Naive B cell (primary cell): ENCODE measurements at regions not wholly inside any gene's neighbourhood (a gene's known extent, or its start where the extent isn't known, plus 50 kb on each side); places are given as distances from the start of the nearest gene placed in this dataset.
"Not testable (repeated sequence)": the region's sequence is repeated elsewhere in the genome, so short reads cannot be mapped to it uniquely, and the experiment has no call there.

ENCODE experiments used
- ATAC-seq, 2 donors: fragments of 150-1000 bp; cut with Tn5 transposase; 2 replicates each; pipeline ENCODE4 v1.10.0; 2021; ENCODE audit warnings: low read depth in 2 of 2, mild to moderate bottlenecking in 2 of 2, moderate library complexity in 2 of 2
- DNase-seq: peaks from one replicate; pipeline ENCODE4 v3.0.0; 2022
- H3K27ac Mint-ChIP-seq, 6 donors: one replicate each; pipeline ENCODE4 v1.8.0; 2020 to 2022; ENCODE audit warnings: mild to moderate bottlenecking in 6 of 6, mixed read lengths in 6 of 6, moderate library complexity in 5 of 6, inconsistent platforms in 2 of 6
- H3K27me3 Mint-ChIP-seq, 3 donors: one replicate each; pipeline ENCODE4 v1.8.0; 2021 to 2022; ENCODE audit warnings: mixed read lengths in 3 of 3, mild to moderate bottlenecking in 1 of 3
- H3K36me3 Mint-ChIP-seq, 2 donors: one replicate each; pipeline ENCODE4 v1.8.0; 2020 to 2022; ENCODE audit warnings: mixed read lengths in 2 of 2, inconsistent platforms in 1 of 2, mild to moderate bottlenecking in 1 of 2
- H3K4me1 Mint-ChIP-seq, 3 donors: one replicate each; pipeline ENCODE4 v1.8.0; 2020 to 2022; ENCODE audit warnings: mixed read lengths in 3 of 3, inconsistent platforms in 1 of 3, mild to moderate bottlenecking in 1 of 3, moderate library complexity in 1 of 3
- H3K4me3 Mint-ChIP-seq, 8 donors: one replicate each; pipeline ENCODE4 v1.8.0; 2020 to 2022; ENCODE audit warnings: mild to moderate bottlenecking in 8 of 8, mixed read lengths in 8 of 8, moderate library complexity in 8 of 8, inconsistent platforms in 2 of 8
- H3K9me3 Mint-ChIP-seq, 7 donors: one replicate each; pipeline ENCODE4 v1.8.0; 2020 to 2022; ENCODE audit warnings: mixed read lengths in 7 of 7, mild to moderate bottlenecking in 5 of 7, inconsistent platforms in 2 of 7, moderate library complexity in 1 of 7

DNA sequence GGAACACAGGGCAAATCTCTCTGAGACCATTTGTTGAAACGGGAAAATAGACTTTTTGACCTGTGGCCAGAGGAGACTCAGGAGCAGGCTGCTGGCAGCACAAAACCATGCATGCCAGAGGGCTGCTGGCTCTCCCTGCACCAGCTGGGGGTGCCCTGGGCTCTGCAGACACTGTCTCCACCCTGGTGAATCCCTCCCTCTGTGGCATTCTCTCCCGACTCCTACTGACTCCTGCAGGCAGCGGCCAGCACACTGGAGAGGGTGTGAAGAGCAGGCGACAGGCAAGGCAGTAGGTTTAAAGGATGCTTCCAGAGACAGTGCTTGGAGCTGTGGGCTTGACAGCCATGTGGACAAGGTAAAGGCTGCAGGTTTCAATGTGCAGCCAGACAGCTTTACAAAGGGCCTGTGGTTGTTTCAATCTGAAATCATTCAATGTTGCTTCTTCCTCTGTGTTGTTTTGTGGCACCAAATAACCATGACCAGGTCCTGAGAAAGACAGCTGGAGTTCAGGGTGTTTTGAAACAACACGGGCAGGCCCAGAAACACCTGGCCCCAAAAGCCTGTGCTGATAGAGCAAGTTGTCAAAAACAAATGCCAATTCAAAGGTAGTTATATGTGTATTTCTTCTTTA lies 431.0 kb upstream of the ATP10A start:
- Mint-ChIP-seq H3K4me1 (no peaks in the 10 kb centered on the region), H3K36me3 (no peaks in the 10 kb centered on the region), H3K27ac (no peak overlapping the region), H3K9me3 (peaks cover 1 to 26% (median 13%) of the 10 kb centered on the region in 7 donors), H3K4me3 (no peak overlapping the region), H3K27me3 (peaks cover 0 to 4% (median 0%) of the 10 kb centered on the region in 3 donors)
- ATAC-seq (no peak), DNase-seq (no peak)

DNA sequence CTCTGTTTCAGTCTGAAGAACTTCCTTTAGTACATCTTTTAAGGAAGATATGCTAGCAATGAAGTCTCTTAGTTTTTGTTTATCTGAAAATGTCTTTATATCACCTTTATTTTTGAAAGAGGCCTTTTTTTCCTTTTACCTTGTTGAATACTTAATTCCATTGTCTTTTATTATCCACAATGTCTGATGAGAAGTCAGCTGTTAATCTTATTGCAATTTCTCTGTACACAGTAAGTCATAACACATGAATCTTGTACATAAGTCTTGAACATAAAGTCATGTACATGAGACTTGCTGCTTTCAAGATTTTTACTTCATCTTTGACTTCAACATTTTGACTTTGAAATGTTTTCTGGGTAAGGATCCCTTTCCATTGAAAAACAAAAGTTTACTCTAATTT lies 424.3 kb upstream of the ATP10A start:
- Mint-ChIP-seq H3K27ac (no peak overlapping the region), H3K4me1 (no peaks in the 10 kb centered on the region), H3K27me3 (no peaks in the 10 kb centered on the region), H3K9me3 (peaks cover 7 to 44% (median 20%) of the 10 kb centered on the region in 7 donors), H3K36me3 (peaks cover 8 to 14% of the 10 kb centered on the region in 2 donors), H3K4me3 (no peak overlapping the region)
- no peak for ATAC-seq
- no peak for DNase-seq

DNA sequence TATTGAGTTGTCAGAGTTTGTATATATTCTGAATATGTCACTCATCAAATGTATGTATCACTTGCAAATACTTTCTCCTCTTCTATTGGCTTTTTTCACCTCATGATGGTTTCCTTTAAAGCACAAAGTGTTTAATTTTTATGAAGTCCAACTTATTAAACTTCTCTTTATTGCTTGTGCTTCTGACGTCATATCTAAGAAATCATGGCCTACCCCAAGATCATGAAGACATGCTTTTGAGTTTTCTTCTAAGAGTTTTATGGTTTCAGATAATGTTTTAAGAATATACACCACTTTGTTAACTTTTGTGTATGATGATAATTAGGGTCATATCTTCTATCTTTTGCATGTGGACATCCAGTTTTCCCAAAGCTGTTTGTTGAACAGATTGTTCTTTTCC lies 417.2 kb upstream of the ATP10A start:
- no peak overlapping the region for H3K27ac Mint-ChIP-seq
- no peaks in the 10 kb centered on the region for H3K36me3 Mint-ChIP-seq
- H3K4me1 Mint-ChIP-seq = no peaks in the 10 kb centered on the region
- H3K27me3 Mint-ChIP-seq = peaks cover 0 to 4% (median 0%) of the 10 kb centered on the region in 3 donors
- DNase-seq (no peak), ATAC-seq (no peak)
- H3K9me3 Mint-ChIP-seq = peaks cover 0 to 10% (median 3%) of the 10 kb centered on the region in 7 donors
- no peak overlapping the region for H3K4me3 Mint-ChIP-seq

DNA sequence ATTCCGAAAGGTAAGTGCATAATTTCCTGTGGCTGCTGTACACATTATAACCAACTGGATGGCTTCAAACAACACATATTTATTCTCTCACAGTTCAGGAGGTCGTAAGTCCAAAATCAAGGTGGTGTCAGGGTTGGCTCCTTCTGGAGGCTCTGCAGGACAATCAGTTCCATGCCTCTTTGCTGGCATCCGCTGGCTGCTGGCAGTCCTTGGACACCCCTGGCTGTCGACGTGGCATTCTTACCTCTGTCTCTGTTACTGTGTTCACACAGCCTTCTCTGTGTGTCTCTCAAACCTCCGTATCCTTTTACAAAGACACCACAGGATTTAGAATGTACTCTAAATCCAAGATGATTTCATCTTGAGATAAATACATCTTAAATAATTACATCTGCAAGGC lies 398.8 kb upstream of the ATP10A start:
- H3K36me3 Mint-ChIP-seq = no peaks in the 10 kb centered on the region
- H3K4me3 Mint-ChIP-seq = no peak overlapping the region
- no peaks in the 10 kb centered on the region for H3K4me1 Mint-ChIP-seq
- no peak for DNase-seq
- ATAC-seq = no peak
- no peak overlapping the region for H3K27ac Mint-ChIP-seq
- H3K9me3 Mint-ChIP-seq = peaks cover 0 to 4% (median 0%) of the 10 kb centered on the region in 7 donors
- H3K27me3 Mint-ChIP-seq = peaks cover 0 to 15% (median 11%) of the 10 kb centered on the region in 3 donors

DNA sequence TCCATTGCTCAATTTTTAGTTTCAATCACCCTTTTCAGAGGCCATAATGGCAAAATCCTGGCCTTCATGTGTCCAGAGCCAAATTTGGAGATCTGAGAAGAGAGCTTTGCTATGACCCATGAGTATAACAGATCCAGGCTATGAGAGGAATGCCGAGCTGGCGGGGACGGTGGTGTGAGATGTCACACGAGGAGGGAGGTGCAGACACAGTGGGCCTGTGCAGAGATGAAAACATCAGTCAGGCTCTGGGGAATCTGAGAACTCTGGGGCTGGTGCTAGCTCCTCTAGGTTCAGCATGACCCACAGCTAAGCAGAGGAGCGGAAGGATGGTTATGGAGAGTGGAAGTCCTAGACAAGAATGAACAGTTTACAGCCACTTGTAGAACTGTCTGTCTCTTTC lies 398.3 kb upstream of the ATP10A start:
- no peaks in the 10 kb centered on the region for H3K4me1 Mint-ChIP-seq

DNA sequence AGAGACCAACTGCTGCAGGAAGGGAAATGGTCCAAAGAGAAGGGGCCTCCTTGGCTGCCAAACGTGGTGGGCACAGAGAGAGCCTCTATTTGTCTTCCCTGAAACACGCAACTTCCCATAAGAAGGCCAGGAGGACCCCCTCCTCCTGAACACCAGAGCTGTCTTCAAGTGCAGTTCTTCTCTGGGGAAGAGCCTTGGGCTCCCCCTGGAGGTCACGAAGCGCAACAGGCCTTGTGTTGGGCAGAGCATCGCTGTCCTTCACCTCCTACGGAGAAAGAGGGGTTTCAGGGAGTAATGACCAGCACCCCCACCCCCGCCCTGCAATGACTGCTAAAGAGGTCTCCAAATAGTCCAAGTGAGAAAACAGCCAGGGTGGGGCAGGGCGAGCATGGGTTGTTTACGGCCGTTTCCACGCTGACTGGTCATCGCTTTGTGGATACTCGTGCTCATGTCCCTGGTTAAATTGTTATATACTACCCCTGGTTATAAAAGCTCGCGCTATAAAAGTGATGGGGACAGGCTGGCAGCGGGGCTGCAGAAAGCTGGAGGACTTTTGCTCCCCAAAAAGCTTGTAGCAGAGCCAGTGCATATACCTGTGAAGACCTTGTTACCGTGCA lies 397.5 kb upstream of the ATP10A start:
- DNase-seq (peak; percentile 12), ATAC-seq (no peak)
- no peak overlapping the region for H3K27ac Mint-ChIP-seq

More for the DNA sequence above, 398.3 kb upstream of the ATP10A start:
- ATAC-seq (no peak), DNase-seq (no peak)
- H3K27me3 Mint-ChIP-seq = peaks cover 0 to 15% (median 11%) of the 10 kb centered on the region in 3 donors
- H3K27ac Mint-ChIP-seq = no peak overlapping the region
- H3K36me3 Mint-ChIP-seq = no peaks in the 10 kb centered on the region
- H3K4me3 Mint-ChIP-seq = no peak overlapping the region
- H3K9me3 Mint-ChIP-seq = peaks cover 0 to 2% (median 0%) of the 10 kb centered on the region in 7 donors

DNA sequence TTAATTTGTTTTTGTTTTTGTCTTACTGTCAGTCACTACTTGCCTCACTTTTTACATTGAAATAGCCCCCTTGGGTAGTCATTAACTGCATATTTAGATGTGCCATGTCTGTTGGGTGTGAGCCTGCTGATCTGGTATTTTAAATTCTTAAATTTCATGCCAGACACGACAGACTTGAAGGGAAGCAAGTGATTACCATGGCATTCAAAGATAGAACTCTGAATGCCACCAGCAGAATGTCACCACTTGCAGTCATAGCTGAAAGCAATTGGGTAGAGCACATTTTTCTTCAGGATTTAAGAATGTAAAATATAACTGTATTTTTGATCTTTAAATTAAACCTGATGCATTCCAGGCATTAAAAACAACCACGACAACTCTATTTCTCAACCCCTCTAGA lies 396.5 kb upstream of the ATP10A start:
- peaks cover 0 to 15% (median 11%) of the 10 kb centered on the region in 3 donors for H3K27me3 Mint-ChIP-seq
- no peak overlapping the region for H3K4me3 Mint-ChIP-seq
- H3K27ac Mint-ChIP-seq = no peak overlapping the region
- DNase-seq (no peak), ATAC-seq (no peak)
- no peaks in the 10 kb centered on the region for H3K36me3 Mint-ChIP-seq
- peaks cover 0 to 5% (median 2%) of the 10 kb centered on the region in 7 donors for H3K9me3 Mint-ChIP-seq
- H3K4me1 Mint-ChIP-seq = no peaks in the 10 kb centered on the region

More for the DNA sequence above, 397.5 kb upstream of the ATP10A start:
- H3K36me3 Mint-ChIP-seq = no peaks in the 10 kb centered on the region
- H3K4me1 Mint-ChIP-seq = no peaks in the 10 kb centered on the region
- H3K9me3 Mint-ChIP-seq = peaks cover 0 to 2% (median 0%) of the 10 kb centered on the region in 7 donors
- H3K27me3 Mint-ChIP-seq = peaks cover 0 to 15% (median 11%) of the 10 kb centered on the region in 3 donors
- peak overlapping the region in 1 of 8 donors; percentile 29 for H3K4me3 Mint-ChIP-seq

DNA sequence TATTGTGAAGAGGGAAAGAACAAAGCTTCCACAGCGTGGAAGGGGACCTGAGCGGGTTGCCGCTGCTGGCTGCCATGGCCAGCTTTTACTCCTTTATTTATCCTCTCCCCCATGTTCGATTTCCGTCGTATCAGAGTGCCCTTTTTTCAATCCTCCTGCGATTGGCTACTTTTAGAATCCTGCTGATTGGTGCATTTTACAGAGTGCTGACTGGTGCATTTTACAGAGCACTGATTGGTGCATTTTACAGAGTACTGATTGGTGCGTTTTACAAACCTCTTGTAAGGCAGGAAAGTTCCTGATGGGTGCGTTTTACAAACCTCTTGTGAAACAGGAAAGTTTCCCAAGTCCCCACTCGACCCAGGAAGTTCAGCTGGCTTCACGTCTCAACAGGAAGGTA lies 381.7 kb upstream of the ATP10A start:
- H3K4me3 Mint-ChIP-seq, H3K27me3 Mint-ChIP-seq, H3K27ac Mint-ChIP-seq: not testable (repeated sequence)

DNA sequence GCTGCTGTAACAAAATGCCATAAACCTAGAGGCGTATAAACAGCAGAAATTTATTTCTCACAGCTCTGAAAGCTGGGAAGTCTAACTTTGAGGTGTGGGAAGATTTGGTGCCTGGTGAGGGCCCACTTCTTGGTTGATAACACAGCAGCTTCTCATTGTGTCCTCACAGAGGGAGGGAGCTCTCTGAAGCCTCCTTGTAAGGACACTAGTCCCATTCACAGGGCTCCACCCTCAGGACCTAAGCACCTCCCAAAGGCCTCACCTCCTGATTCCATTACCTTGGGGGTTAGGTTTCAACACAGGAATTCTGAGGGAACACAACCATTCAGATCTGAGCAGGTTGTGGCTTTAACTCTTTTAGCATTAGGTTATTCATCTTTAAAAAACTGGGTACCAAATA lies 380.3 kb upstream of the ATP10A start:
- H3K36me3 Mint-ChIP-seq = no peaks in the 10 kb centered on the region

More for the DNA sequence above, 381.7 kb upstream of the ATP10A start:
- not testable (repeated sequence) for H3K36me3 Mint-ChIP-seq, DNase-seq, ATAC-seq, H3K4me1 Mint-ChIP-seq
- H3K9me3 Mint-ChIP-seq = peaks cover 1 to 25% (median 11%) of the 10 kb centered on the region in 7 donors

DNA sequence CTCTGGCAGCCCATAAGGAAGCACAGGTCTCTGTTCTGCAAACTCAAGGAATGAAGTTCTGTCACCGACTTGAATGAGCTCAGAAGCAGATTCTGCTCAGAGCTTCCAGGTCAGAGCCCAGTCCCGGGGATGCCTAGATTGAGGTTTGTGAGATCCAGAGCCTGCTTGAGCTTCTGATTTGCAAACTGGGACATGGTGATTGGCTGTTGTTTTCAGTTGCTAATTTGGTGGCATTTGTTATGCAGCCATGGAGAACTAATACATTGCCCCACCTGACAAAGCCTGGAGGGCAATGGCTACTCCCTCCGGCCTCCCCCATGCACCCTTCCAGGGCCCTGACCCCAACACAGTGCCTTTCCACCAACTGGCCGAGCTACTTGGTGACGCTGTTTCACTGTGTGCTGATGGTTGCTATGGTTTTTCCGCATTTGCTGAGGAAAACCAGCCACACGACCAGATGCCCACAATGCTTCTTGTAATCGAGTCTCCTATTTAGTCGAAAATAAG lies 379.5 kb upstream of the ATP10A start:
- no peak overlapping the region for H3K27ac Mint-ChIP-seq

More for the DNA sequence above, 380.3 kb upstream of the ATP10A start:
- no peak overlapping the region for H3K27ac Mint-ChIP-seq
- no peaks in the 10 kb centered on the region for H3K27me3 Mint-ChIP-seq
- no peak for DNase-seq
- no peak for ATAC-seq
- peak overlapping the region in 1 of 8 donors; percentile 18 for H3K4me3 Mint-ChIP-seq
- H3K4me1 Mint-ChIP-seq = no peaks in the 10 kb centered on the region
- H3K9me3 Mint-ChIP-seq = peaks cover 1 to 15% (median 8%) of the 10 kb centered on the region in 7 donors

DNA sequence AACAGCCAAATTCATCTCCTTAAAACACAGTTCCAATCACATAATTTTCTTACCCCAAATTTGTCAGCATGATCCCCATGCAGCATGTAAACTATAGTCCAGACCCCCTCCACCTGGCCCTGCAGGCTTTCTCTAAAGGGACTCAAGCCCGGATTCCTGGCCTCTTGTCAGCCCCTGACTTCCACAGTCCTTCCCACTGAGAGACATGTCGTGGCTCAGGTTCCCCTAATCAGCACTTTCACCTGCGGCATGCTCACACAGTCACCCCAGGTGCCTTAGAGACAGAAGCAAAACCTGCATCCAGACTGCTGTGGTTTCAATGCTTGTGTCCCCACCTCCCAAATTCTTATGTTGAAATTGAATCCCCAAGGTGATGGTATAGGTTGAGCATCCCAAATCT lies 372.7 kb upstream of the ATP10A start:
- no peaks in the 10 kb centered on the region for H3K27me3 Mint-ChIP-seq
- H3K4me3 Mint-ChIP-seq = no peak overlapping the region
- DNase-seq = no peak
- no peaks in the 10 kb centered on the region for H3K4me1 Mint-ChIP-seq
- no peak overlapping the region for H3K27ac Mint-ChIP-seq
- no peak for ATAC-seq
- H3K9me3 Mint-ChIP-seq = peaks cover 0 to 5% (median 5%) of the 10 kb centered on the region in 7 donors
- no peaks in the 10 kb centered on the region for H3K36me3 Mint-ChIP-seq

More for the DNA sequence above, 379.5 kb upstream of the ATP10A start:
- Mint-ChIP-seq H3K36me3 (no peaks in the 10 kb centered on the region), H3K4me3 (no peak overlapping the region), H3K27me3 (no peaks in the 10 kb centered on the region), H3K4me1 (no peaks in the 10 kb centered on the region), H3K9me3 (peaks cover 2 to 15% (median 8%) of the 10 kb centered on the region in 7 donors)
- DNase-seq (no peak), ATAC-seq (no peak)

DNA sequence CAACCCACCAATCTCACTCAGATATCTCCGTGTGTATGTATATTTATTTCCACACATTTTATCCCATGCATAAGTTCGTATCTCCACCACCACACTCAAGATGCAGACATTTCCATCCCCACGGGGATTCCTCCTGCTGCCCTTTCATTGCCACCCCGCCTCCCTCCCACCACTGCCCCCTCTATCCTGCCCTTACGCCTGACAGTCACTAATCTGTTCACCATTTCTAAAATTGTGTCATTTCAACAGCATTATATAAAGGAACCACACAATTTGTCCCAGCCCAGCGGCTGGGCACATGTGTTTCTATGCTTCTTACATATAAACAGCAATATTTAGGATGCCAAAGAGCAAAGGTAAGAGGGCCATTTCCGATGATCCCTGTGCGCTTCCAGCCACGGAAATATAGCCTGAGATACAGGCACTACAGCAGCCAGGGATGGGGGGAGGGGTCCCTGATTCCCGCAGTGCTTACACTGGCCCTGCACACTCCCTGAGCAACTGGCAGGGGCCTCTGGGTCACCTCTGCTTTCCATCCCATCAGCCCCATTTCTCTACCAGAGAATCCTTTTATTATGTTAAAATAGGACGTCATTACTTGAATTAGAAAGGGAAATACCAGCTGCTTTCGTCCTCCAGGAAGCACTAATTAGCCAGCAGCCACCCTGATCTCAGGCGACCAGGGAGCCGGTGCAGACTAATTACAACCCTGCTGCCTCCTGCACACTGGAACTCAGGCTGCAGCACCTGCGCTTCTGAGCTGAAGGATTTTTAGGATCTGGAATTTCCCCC lies 372.0 kb upstream of the ATP10A start:
- no peaks in the 10 kb centered on the region for H3K4me1 Mint-ChIP-seq

DNA sequence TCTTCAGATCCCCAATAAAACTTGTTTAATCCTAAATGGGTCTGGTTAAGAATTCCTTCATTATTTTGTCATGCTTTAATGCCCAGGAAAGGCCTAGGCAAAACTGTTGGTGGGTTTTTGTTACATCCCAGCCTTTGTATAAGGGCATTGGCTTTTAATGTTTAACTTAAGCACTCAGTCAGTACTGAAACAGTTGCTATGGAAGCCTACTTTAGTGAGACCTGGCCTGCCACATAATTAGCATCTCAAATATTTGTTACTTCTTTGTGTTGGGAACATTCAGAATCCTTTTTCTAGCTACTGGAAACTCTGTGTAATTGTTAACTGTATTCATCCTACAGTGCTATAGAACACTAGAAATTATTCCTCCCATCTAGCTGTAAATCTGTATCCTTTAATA lies 369.6 kb upstream of the ATP10A start:
- Mint-ChIP-seq H3K4me3 (no peak overlapping the region), H3K4me1 (no peaks in the 10 kb centered on the region), H3K9me3 (peaks cover 8 to 20% (median 11%) of the 10 kb centered on the region in 7 donors), H3K36me3 (peaks cover 0 to 6% of the 10 kb centered on the region in 2 donors), H3K27me3 (no peaks in the 10 kb centered on the region), H3K27ac (no peak overlapping the region)
- ATAC-seq (no peak), DNase-seq (no peak)

More for the DNA sequence above, 372.0 kb upstream of the ATP10A start:
- Mint-ChIP-seq H3K27ac (no peak overlapping the region), H3K27me3 (no peaks in the 10 kb centered on the region), H3K36me3 (no peaks in the 10 kb centered on the region), H3K4me3 (peak overlapping the region in 1 of 8 donors; percentile 54), H3K9me3 (peaks cover 0 to 5% (median 5%) of the 10 kb centered on the region in 7 donors)
- DNase-seq (no peak), ATAC-seq (no peak)
